Loucy (cell line): ENCODE measurements at regions not wholly inside any gene's neighbourhood (a gene's known extent, or its start where the extent isn't known, plus 50 kb on each side); places are given as distances from the start of the nearest gene placed in this dataset.

Experiments used
- CTCF ChIP-seq: fragments of 200-600 bp; sonication (generic); conservative IDR thresholded peaks from 2 replicates; pipeline ENCODE4 v1.5.1; 2014; ENCODE audit warnings: mild to moderate bottlenecking, antibody characterized with exemption, low read length
- EZH2phosphoT487 ChIP-seq: fragments of 200-600 bp; IDR thresholded peaks from 2 replicates; pipeline ENCODE4 v1.6.1; 2018; ENCODE audit warnings: antibody characterized with exemption, mild to moderate bottlenecking, moderate library complexity, borderline replicate concordance

GRCh38 chr14:38848243-38848935, 254.6 kb downstream of the SEC23A start:
- TF ChIP-seq CTCF (no peak), EZH2phosphoT487 (no peak)
